Body of pancreas (tissue), 4 donors: ENCODE measurements at regions not wholly inside any gene's neighbourhood (a gene's known extent, or its start where the extent isn't known, plus 50 kb on each side); places are given as distances from the start of the nearest gene placed in this dataset.

ENCODE experiments used
- ATAC-seq: fragments of 150-250 bp; one replicate; pipeline ENCODE4 v1.9.1; 2016
- DNase-seq, 4 donors: peaks; one replicate each; pipeline ENCODE4 v3.0.0-alpha.2; 2019
- H3K27ac ChIP-seq, 4 donors: fragments of 200-600 bp; sonication (generic); 1 replicate in 3 of 4; 2 replicates in 1 of 4; pipeline versions ENCODE4 v1.5.1 to v1.6.1; 2016 to 2019; ENCODE audit warnings: mild to moderate bottlenecking in 1 of 4, mixed read lengths in 1 of 4, moderate library complexity in 1 of 4
- H3K27me3 ChIP-seq, 2 donors: fragments of 200-600 bp; sonication (generic); one replicate each; pipeline ENCODE4 v1.6.0; 2016; ENCODE audit warnings: mild to moderate bottlenecking in 1 of 2
- H3K36me3 ChIP-seq, 2 donors: fragments of 200-600 bp; sonication (generic); replicated peaks in 1 of 2; 2 replicates each; pipeline ENCODE4 v1.5.1; 2016; ENCODE audit warnings: low read depth in 2 of 2; ENCODE audit not compliant: insufficient read depth in 1 of 2
- H3K4me1 ChIP-seq: fragments of 200-600 bp; sonication (generic); one replicate; pipeline ENCODE4 v1.6.0; 2016
- H3K4me3 ChIP-seq, 2 donors: fragments of 200-600 bp; sonication (generic); 1 replicate in 1 of 2; 2 replicates in 1 of 2; pipeline ENCODE4 v1.5.1; 2016 to 2019
- H3K9me3 ChIP-seq, 3 donors: fragments of 200-600 bp; sonication (generic); 1 replicate in 2 of 3; 2 replicates in 1 of 3; pipeline ENCODE4 v1.5.1; 2016
- CTCF ChIP-seq, 7 experiments: fragments of 450-650 bp in 4 of 7; fragments of 200-600 bp in 3 of 7; sonication (generic) in 3 of 7; IDR thresholded peaks; one replicate each; pipeline ENCODE4 v1.5.1; 2016 to 2019; ENCODE audit warnings: antibody characterized with exemption in 7 of 7
- POLR2A ChIP-seq, 3 donors: fragments of 450-650 bp; IDR thresholded peaks; one replicate each; pipeline ENCODE4 v1.6.1; 2016; ENCODE audit warnings: antibody characterized with exemption in 3 of 3, mild to moderate bottlenecking in 2 of 3
- WGBS, 2 donors: methylation state at CpG; one replicate each; pipeline ENCODE4 v1.1.5; 2017; 5-methylcytosine and 5-hydroxymethylcytosine counted together
- intact Hi-C: fragments of 100-400 bp; cut with DNase I; formaldehyde crosslinking; loops from one replicate; pipeline ENCODE4 v1.15.1; 2023

GRCh38 chr13:22210134-22210930 lies 539.5 kb downstream of the FGF9 start:
- WGBS, 2 donors, result 87 to 90% methylated on average over 14 of the region's 14 CpGs

GRCh38 chr13:22211876-22212275 lies 541.0 kb downstream of the FGF9 start:
- 79 to 86% methylated on average over 14 of the region's 14 CpGs for WGBS, 2 donors
- no peaks in the 10 kb centered on the region for H3K36me3 ChIP-seq
- H3K4me1 ChIP-seq, result no peaks in the 10 kb centered on the region
- H3K27ac ChIP-seq, result no peak overlapping the region
- H3K27me3 ChIP-seq, result no peaks in the 10 kb centered on the region
- TF ChIP-seq POLR2A (IDR thresholded peaks at IDR 0.05) (no peak), CTCF (IDR thresholded peaks at IDR 0.05) (no peak)
- DNase-seq (no peak), ATAC-seq (no peak)
- intact Hi-C loops, result no loop called here
- H3K4me3 ChIP-seq, result no peak overlapping the region
- no peaks in the 10 kb centered on the region for H3K9me3 ChIP-seq

More at GRCh38 chr13:22210134-22210930, 539.5 kb downstream of the FGF9 start:
- no peaks in the 10 kb centered on the region for H3K36me3 ChIP-seq
- no peaks in the 10 kb centered on the region for H3K9me3 ChIP-seq
- ATAC-seq, result no peak
- intact Hi-C loops, result no loop called here
- no peaks in the 10 kb centered on the region for H3K27me3 ChIP-seq
- no peak overlapping the region for H3K4me3 ChIP-seq
- no peak overlapping the region for H3K27ac ChIP-seq
- DNase-seq, result no peak
- TF ChIP-seq CTCF (IDR thresholded peaks at IDR 0.05) (no peak), POLR2A (IDR thresholded peaks at IDR 0.05) (no peak)
- no peaks in the 10 kb centered on the region for H3K4me1 ChIP-seq

- Histone ChIP-seq H3K4me1 (no peaks in the 10 kb centered on the region), H3K4me3 (no peak overlapping the region), H3K9me3 (no peaks in the 10 kb centered on the region), H3K36me3 (no peaks in the 10 kb centered on the region), H3K27ac (no peak overlapping the region), H3K27me3 (no peaks in the 10 kb centered on the region)
- intact Hi-C loops, result no loop called here
- no peak for TF ChIP-seq POLR2A (IDR thresholded peaks at IDR 0.05)
- no peak for TF ChIP-seq CTCF (IDR thresholded peaks at IDR 0.05)
- WGBS, 2 donors, result 85 to 91% methylated on average over 10 of the region's 10 CpGs
- DNase-seq (no peak), ATAC-seq (no peak)
Observed at GRCh38 chr13:22212576-22212975, 541.7 kb downstream of the FGF9 start.

- intact Hi-C loops, result no loop called here
- Histone ChIP-seq H3K27me3 (no peaks in the 10 kb centered on the region), H3K27ac (no peak overlapping the region), H3K9me3 (no peaks in the 10 kb centered on the region), H3K4me1 (no peaks in the 10 kb centered on the region), H3K4me3 (no peak overlapping the region), H3K36me3 (no peaks in the 10 kb centered on the region)
- TF ChIP-seq CTCF (IDR thresholded peaks at IDR 0.05), result no peak
- DNase-seq (no peak), ATAC-seq (no peak)
- 69 to 79% methylated on average over 3 of the region's 3 CpGs for WGBS, 2 donors
Observed at GRCh38 chr13:22214184-22214583, 543.3 kb downstream of the FGF9 start.

GRCh38 chr13:22218797-22219196 lies 547.9 kb downstream of the FGF9 start:
- Histone ChIP-seq H3K4me3 (no peak overlapping the region), H3K4me1 (no peaks in the 10 kb centered on the region), H3K27ac (no peak overlapping the region), H3K36me3 (no peaks in the 10 kb centered on the region), H3K9me3 (no peaks in the 10 kb centered on the region), H3K27me3 (no peaks in the 10 kb centered on the region)
- TF ChIP-seq POLR2A (IDR thresholded peaks at IDR 0.05) (no peak), CTCF (IDR thresholded peaks at IDR 0.05) (no peak)
- intact Hi-C loops, result no loop called here
- no peak for DNase-seq
- 34 to 41% methylated on average over 4 of the region's 4 CpGs for WGBS, 2 donors
- no peak for ATAC-seq
